ENCODE measurements at regions not wholly inside any gene's neighbourhood (a gene's known extent, or its start where the extent isn't known, plus 50 kb on each side); places are given as distances from the start of the nearest gene placed in this dataset.
A peak's percentile ranks its signal among the peaks of the same experiment; 100 is the strongest.
"Not testable (repeated sequence)": the region's sequence is repeated elsewhere in the genome, so short reads cannot be mapped to it uniquely, and the experiment has no call there.

DNA sequence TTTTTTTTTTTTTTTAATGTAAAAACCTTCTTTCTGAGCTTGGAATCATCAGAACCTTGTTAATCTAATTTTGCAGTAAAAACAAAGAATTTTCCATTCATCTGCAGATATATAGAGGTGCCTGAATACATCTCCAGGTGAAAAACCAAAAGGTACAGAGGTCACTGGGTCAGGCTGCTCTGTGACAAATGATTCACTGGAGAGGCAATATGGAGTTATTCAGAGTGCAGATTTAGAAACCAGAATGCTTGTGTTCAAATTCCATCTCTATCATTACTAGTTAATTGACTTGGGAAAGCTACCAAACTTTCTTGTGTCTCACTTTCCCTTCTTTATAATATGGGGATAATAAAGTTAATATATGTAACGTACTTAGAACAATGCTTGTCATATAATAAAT lies 51.5 kb upstream of the C1orf53 start:
- no peak for DNase-seq (ENCODE audit: low spot score)

GRCh38 chr1:197850042-197850441 lies 52.4 kb upstream of the C1orf53 start:
- no peak for DNase-seq (ENCODE audit: low spot score)

- no peak for DNase-seq (ENCODE audit: low spot score)
Measured at GRCh38 chr1:197848350-197848749, 54.1 kb upstream of the C1orf53 start.

DNA sequence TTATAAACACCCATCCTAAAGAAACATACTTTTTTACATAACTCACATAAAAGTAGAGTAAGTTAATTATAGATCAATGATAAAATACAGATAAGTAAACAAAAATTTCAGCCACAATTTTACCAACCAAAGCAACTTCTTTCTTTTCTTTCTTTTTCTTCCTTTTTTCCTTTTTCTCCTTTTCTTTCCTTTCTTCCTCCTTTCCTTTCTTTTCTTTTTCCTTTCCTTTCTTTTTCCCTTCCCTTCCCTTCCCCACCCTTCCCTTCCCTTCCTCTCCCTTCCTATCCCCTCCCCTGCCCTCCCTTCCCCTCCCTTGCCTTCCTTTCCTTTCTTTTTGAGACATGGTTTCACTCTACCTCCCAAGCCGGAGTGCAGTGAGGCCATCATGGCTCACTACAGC lies 56.5 kb upstream of the C1orf53 start:
- no peak for DNase-seq (ENCODE audit: low spot score)

GRCh38 chr1:197844651-197845050 lies 57.8 kb upstream of the C1orf53 start:
- DNase-seq (ENCODE audit: low spot score) = no peak

DNA sequence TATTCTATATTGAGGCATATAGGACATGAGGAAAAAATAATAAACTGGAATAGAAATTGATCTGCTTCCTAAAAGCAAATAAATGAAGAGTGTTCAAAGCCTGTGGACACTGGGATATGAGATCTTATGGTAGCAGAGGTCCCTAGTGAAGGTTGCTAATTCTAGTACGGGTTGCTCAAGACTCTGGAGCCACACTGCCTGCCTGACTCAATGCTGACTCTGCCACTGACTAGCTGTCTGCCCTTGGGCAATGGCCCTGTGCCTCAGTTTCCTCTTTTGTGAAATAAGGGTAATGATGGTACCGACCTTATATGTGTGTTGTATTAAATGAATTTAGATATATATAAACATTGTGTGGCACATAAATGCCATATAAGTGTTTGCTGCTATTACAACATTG lies 59.0 kb upstream of the C1orf53 start:
- no peak for DNase-seq (ENCODE audit: low spot score)

- no peak for DNase-seq (ENCODE audit: low spot score)
Measured at GRCh38 chr1:197842646-197843045, 59.8 kb upstream of the C1orf53 start.

- DNase-seq (ENCODE audit: low spot score) = no peak
Measured at GRCh38 chr1:197841883-197842553, 60.4 kb upstream of the C1orf53 start.

- no peak for DNase-seq (ENCODE audit: low spot score)
Measured at GRCh38 chr1:197841158-197841557, 61.3 kb upstream of the C1orf53 start.

GRCh38 chr1:197839786-197840185 lies 62.6 kb upstream of the C1orf53 start:
- not testable (repeated sequence) for DNase-seq (ENCODE audit: low spot score)

- peak; percentile 93 for DNase-seq (ENCODE audit: low spot score)
Measured at GRCh38 chr1:197838836-197839235, 63.6 kb upstream of the DENND1B start.

DNA sequence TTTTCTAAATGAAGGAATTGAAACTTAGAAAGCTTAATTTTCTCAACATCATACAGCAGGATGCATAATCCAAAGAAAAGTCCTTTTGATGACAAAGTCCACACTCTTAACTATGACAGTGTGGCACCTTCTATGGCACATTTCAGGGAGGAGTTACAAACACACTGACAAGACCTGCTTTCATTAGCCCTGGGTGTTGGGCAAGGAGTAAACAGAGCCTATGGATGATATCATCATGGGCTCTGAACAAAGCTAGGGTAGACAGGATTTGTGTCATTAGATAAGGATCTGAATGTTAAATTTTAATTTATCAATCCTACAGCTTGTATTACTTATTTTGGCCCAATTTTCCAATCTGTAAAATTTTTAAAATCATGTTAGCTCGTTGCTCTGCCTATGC lies 62.6 kb upstream of the DENND1B start:
- DNase-seq (ENCODE audit: low spot score) = peak; percentile 19

DNA sequence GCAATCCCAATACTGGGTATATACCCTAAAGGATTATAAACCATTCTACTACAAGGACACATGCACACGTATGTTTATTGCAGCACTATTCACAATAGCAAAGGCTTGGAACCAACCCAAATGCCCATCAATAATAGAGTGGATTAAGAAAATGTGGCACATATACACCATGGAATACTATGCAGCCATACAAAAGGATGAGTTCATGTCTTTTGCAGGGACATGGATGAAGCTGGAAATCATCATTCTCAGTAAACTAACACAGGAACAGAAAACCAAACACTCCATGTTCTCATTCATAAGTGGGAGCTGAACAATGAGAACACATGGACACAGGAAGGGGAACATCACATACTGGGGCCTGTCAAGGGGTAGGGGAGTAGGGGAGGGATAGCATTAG lies 61.1 kb upstream of the DENND1B start:
- not testable (repeated sequence) for DNase-seq (ENCODE audit: low spot score)

- not testable (repeated sequence) for DNase-seq (ENCODE audit: low spot score)
Measured at GRCh38 chr1:197829011-197829410, 53.7 kb upstream of the DENND1B start.

- no peak for DNase-seq (ENCODE audit: low spot score)
Measured at GRCh38 chr1:197825541-197825940, 50.3 kb upstream of the DENND1B start.
